ENCODE measurements at regions not wholly inside any gene's neighbourhood (a gene's known extent, or its start where the extent isn't known, plus 50 kb on each side); places are given as distances from the start of the nearest gene placed in this dataset.

DNA sequence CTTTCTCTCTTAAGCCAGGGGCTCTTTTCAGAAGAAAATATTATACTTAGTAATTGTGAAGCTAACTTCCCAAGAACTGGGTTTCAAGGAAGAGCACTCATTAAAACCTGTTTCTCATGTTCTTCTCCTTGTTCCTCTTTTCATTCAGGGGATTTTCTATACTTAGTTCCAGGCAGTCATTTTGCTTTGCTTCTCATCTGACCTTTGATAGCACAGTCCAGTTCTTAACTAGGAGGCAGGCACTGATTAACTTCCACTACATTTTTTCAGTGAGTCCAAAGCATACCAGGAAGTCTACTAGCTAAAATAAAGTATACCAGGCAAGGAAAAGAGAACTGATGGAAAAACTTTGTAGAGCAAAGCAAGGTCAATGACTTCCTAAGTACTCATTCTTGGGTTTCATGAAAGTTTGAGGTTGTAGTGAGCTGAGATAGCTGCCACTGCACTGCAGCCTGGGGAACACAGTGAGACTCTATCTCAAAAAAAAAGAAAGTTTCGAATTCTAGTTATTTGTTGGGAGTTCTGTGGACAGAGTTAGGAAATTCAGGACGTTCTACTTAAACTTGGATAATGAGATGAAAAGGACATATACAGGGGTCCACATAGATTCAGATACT is 190.1 kb upstream of the HS3ST1 start:
- H3K27ac ChIP-seq: no peak overlapping the region
- no peak for TF ChIP-seq CTCF (IDR thresholded peaks at IDR 0.05)
- no peak for TF ChIP-seq ZFX (IDR thresholded peaks at IDR 0.05; ENCODE audit: borderline replicate concordance)

DNA sequence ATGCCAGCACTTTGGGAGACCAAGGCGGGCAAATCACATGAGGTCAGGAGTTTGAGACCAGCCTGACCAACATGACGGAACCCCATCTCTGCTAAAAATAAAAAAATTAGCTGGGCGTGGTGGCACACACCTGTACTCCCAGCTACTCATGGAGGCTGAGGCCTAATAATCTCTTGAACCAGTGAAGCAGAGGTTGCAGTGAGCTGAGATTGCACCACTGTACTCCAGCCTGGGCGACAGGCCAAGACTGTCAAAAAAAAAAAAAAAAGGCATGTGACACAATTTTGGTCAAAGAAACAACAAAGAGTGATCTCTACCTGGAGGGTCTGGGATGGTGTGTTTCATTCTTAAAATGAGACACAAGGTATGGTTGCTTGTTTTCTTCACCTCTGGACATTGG is 188.2 kb upstream of the HS3ST1 start:
- TF ChIP-seq CTCF (IDR thresholded peaks at IDR 0.05): no peak
- no peak for TF ChIP-seq ZFX (IDR thresholded peaks at IDR 0.05; ENCODE audit: borderline replicate concordance)
- no peak overlapping the region for H3K27ac ChIP-seq

GRCh38 chr4:11615601-11616000 is 186.9 kb upstream of the HS3ST1 start:
- H3K27ac ChIP-seq: no peak overlapping the region
- no peak for TF ChIP-seq ZFX (IDR thresholded peaks at IDR 0.05; ENCODE audit: borderline replicate concordance)
- no peak for TF ChIP-seq CTCF (IDR thresholded peaks at IDR 0.05)

GRCh38 chr4:11614426-11614825 is 185.7 kb upstream of the HS3ST1 start:
- H3K27ac ChIP-seq: no peak overlapping the region
- TF ChIP-seq CTCF (IDR thresholded peaks at IDR 0.05) (no peak), ZFX (IDR thresholded peaks at IDR 0.05; ENCODE audit: borderline replicate concordance) (no peak)

- H3K27ac ChIP-seq: no peak overlapping the region
- no peak for TF ChIP-seq CTCF (IDR thresholded peaks at IDR 0.05)
- TF ChIP-seq ZFX (IDR thresholded peaks at IDR 0.05; ENCODE audit: borderline replicate concordance): no peak
These were observed 183.2 kb upstream of the HS3ST1 start for GRCh38 chr4:11611868-11612267.

DNA sequence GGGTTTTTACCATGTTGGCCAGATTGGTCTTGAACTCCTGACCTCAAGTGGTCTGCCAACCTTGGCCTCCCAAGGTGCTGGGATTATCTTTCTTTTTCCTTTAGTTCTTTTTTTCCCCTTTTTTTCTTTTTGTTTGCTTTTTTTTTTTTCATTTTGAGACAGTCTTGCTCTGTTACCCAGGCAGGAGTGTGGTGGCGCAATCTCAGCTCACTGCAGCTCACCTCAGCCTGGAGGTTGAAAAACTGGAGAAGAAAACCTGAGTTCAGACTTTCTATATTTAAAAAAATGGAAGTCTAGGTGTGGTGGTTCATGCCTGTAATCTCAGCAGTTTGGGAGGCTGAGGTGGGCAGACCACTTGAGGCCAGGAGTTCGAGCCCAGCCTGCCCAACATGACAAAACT is 181.1 kb upstream of the HS3ST1 start:
- no peak overlapping the region for H3K27ac ChIP-seq
- TF ChIP-seq ZFX (IDR thresholded peaks at IDR 0.05; ENCODE audit: borderline replicate concordance) (no peak), CTCF (IDR thresholded peaks at IDR 0.05) (no peak)

DNA sequence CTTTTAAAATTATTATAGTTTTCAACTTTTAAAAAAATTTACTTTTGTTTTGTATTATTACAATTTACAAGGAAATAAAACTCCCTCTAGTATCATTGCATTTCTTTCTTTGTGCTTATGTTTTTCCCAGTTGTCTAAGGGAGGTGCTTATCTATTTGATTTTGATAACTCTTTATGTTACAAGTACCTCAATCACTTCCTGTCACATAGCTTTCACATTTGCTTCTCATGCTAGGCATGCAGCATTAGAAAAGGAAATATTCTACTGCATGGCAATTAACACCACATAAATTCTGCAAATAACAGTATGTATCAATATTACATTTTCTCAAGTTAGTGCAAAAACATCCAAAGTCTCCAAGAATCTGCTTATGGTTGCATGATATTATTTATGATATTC is 180.3 kb upstream of the HS3ST1 start:
- TF ChIP-seq CTCF (IDR thresholded peaks at IDR 0.05) (no peak), ZFX (IDR thresholded peaks at IDR 0.05; ENCODE audit: borderline replicate concordance) (no peak)

More for the DNA sequence above, 180.3 kb upstream of the HS3ST1 start:
- H3K27ac ChIP-seq: no peak overlapping the region
